SK-N-SH (cell line): ENCODE measurements at regions not wholly inside any gene's neighbourhood (a gene's known extent, or its start where the extent isn't known, plus 50 kb on each side); places are given as distances from the start of the nearest gene placed in this dataset.

Experiments
- CTCF ChIA-PET: fragments of 300-600, 350-600 bp; formaldehyde crosslinking; extraction: SDS; loops from one replicate; lab custom pipeline; 2021; lab: Yijun Ruan, JAX
- POLR2A ChIA-PET: fragments of 350-600 bp; sonication (Branson Sonifier 250); formaldehyde crosslinking; extraction: SDS; loops from one replicate; lab custom pipeline; 2020; ENCODE audit warnings: antibody characterized with exemption, inconsistent platforms; lab: Yijun Ruan, JAX
- DNase-seq: peaks from one replicate; pipeline ENCODE4 v3.0.0; 2012
- H2AFZ ChIP-seq: fragments of 200-600 bp; sonication (generic); 2 replicates; pipeline ENCODE4 v1.8.1; 2016; ENCODE audit warnings: antibody characterized with exemption, mild to moderate bottlenecking, low read depth
- H3F3A ChIP-seq: fragments of 200-600 bp; sonication (generic); replicated peaks from 2 replicates; pipeline ENCODE3; 2016; ENCODE audit warnings: antibody characterized with exemption, mild to moderate bottlenecking; ENCODE audit not compliant: insufficient read depth
- H3K27ac ChIP-seq, 2 experiments: fragments of 200-500 bp in 1 of 2; fragments of 200-600 bp in 1 of 2; sonication (Bioruptor generic) in 1 of 2; sonication (generic), shearing (Covaris generic) in 1 of 2; 2 replicates each; pipeline versions ENCODE4 v1.5.1 to v1.6.1; 2014 to 2016; ENCODE audit warnings: low read depth in 2 of 2, inconsistent platforms in 1 of 2, low read length in 1 of 2, mild to moderate bottlenecking in 1 of 2, mixed read lengths in 1 of 2
- H3K27me3 ChIP-seq: fragments of 200-600 bp; sonication (generic), shearing (Covaris generic); 2 replicates; pipeline ENCODE4 v1.6.1; 2016; ENCODE audit warnings: mixed run types; ENCODE audit not compliant: insufficient read depth
- H3K36me3 ChIP-seq, 2 experiments: fragments of 200-500 bp in 1 of 2; fragments of 200-600 bp in 1 of 2; sonication (Bioruptor generic) in 1 of 2; sonication (generic) in 1 of 2; replicated peaks in 1 of 2; 2 replicates each; pipeline versions ENCODE3 to v1.5.1; 2014 to 2016; ENCODE audit warnings: low read length in 1 of 2, mild to moderate bottlenecking in 1 of 2; ENCODE audit not compliant: insufficient read depth in 2 of 2, control insufficient read depth in 1 of 2
- H3K4me1 ChIP-seq, 2 experiments: fragments of 200-500 bp in 1 of 2; fragments of 200-600 bp in 1 of 2; sonication (Bioruptor generic) in 1 of 2; sonication (generic), shearing (Covaris generic) in 1 of 2; 2 replicates each; pipeline versions ENCODE4 v1.5.1 to v1.6.1; 2014 to 2016; ENCODE audit warnings: low read depth in 1 of 2, low read length in 1 of 2, mixed run types in 1 of 2; ENCODE audit not compliant: insufficient read depth in 2 of 2, control insufficient read depth in 1 of 2
- H3K4me2 ChIP-seq: fragments of 200-600 bp; sonication (generic), shearing (Covaris generic); 2 replicates; pipeline ENCODE4 v1.6.1; 2017; ENCODE audit warnings: mixed run types
- H3K4me3 ChIP-seq, 2 experiments: fragments of 200-500 bp in 1 of 2; fragments of 200-600 bp in 1 of 2; sonication (Bioruptor generic) in 1 of 2; sonication (generic), shearing (Covaris generic) in 1 of 2; 2 replicates each; pipeline versions ENCODE4 v1.5.1 to v1.8.1; 2014 to 2016; ENCODE audit warnings: low read depth in 2 of 2, inconsistent platforms in 1 of 2, low read length in 1 of 2, mild to moderate bottlenecking in 1 of 2, mixed read lengths in 1 of 2, moderate library complexity in 1 of 2
- H3K79me2 ChIP-seq: fragments of 200-600 bp; sonication (generic); 2 replicates; pipeline ENCODE4 v1.8.1; 2017; ENCODE audit warnings: mild to moderate bottlenecking; ENCODE audit not compliant: insufficient read depth
- H3K9ac ChIP-seq: fragments of 200-600 bp; sonication (generic); 2 replicates; pipeline ENCODE4 v1.6.1; 2017; ENCODE audit warnings: mixed run types
- H3K9me2 ChIP-seq: fragments of 200-600 bp; sonication (generic); 2 replicates; pipeline ENCODE4 v1.6.1; 2017; ENCODE audit warnings: mixed run types
- H3K9me3 ChIP-seq: fragments of 200-600 bp; sonication (generic); 2 replicates; pipeline ENCODE4 v1.6.1; 2017; ENCODE audit warnings: mixed run types, mild to moderate bottlenecking, moderate library complexity
- H4K20me1 ChIP-seq: fragments of 200-600 bp; sonication (generic); 2 replicates; pipeline ENCODE4 v1.6.1; 2017; ENCODE audit warnings: mild to moderate bottlenecking, mixed run types; ENCODE audit not compliant: insufficient read depth
- ELF1 ChIP-seq: IDR thresholded peaks from 2 replicates; pipeline ENCODE4 v1.4.0; 2012
- EP300 ChIP-seq, 2 experiments: IDR thresholded peaks; 2 replicates each; pipeline versions ENCODE4 v1.4.0 to v1.6.1; 2012; ENCODE audit warnings: borderline replicate concordance in 1 of 2, low read depth in 1 of 2, low read length in 1 of 2
- FOXM1 ChIP-seq: IDR thresholded peaks from 2 replicates; pipeline ENCODE4 v1.4.0; 2012; ENCODE audit warnings: low read depth, mild to moderate bottlenecking
- GABPA ChIP-seq: IDR thresholded peaks from 2 replicates; pipeline ENCODE4 v1.4.0; 2012; ENCODE audit warnings: low read depth, mild to moderate bottlenecking
- NRF1 ChIP-seq: IDR thresholded peaks from 2 replicates; pipeline ENCODE4 v1.6.1; 2012; ENCODE audit warnings: low read depth, mild to moderate bottlenecking, low read length
- POLR2AphosphoS5 ChIP-seq: IDR thresholded peaks from 2 replicates; pipeline ENCODE4 v1.6.1; 2012; ENCODE audit warnings: low read depth, low read length
- RAD21 ChIP-seq: IDR thresholded peaks from 2 replicates; pipeline ENCODE4 v1.6.1; 2012; ENCODE audit warnings: mild to moderate bottlenecking, low read length
- REST ChIP-seq: IDR thresholded peaks from 2 replicates; pipeline ENCODE4 v1.6.1; 2012; ENCODE audit warnings: mild to moderate bottlenecking, low read depth, low read length, moderate library complexity
- RXRA ChIP-seq: IDR thresholded peaks from 2 replicates; pipeline ENCODE4 v1.4.0; 2012; ENCODE audit warnings: low read depth, mild to moderate bottlenecking, borderline replicate concordance
- TCF12 ChIP-seq: IDR thresholded peaks from 2 replicates; pipeline ENCODE4 v1.4.0; 2012
- YY1 ChIP-seq: IDR thresholded peaks from 2 replicates; pipeline ENCODE4 v1.4.0; 2012; ENCODE audit warnings: low read depth, mild to moderate bottlenecking
- WGBS: methylation state at CpG from one replicate; pipeline ENCODE4 v1.1.6; 2017; ENCODE audit warnings: low lambda C conversion rate; 5-methylcytosine and 5-hydroxymethylcytosine counted together
- TF ChIP-seq, protein P1 (sequence below): IDR thresholded peaks from 2 replicates; pipeline ENCODE4 v1.4.0; 2012; ENCODE audit warnings: low read depth, borderline replicate concordance

DNA sequence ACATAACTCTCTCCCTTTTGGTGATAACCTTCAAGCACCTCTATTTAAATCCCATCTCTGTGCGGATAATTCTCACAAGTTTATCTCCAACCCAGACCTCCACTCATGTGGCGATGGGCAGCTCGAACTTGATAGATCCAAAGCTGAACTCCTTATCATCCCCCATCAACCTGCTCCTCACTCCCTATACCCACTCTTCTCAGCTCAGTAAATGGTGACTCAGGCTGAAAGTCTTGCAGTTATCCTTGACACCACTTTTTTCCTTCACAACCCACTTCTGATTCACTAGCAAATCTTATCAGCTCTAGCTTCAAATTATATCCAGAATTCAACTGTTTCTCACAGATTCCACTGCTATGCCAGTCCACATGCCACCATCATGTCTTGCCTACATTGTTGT lies 155.3 kb upstream of the STXBP5 start (continued):
- TF ChIP-seq ELF1 (no peak), RXRA (no peak)

- WGBS, result 93% methylated on average over 2 of the region's 2 CpGs
- CTCF ChIA-PET, result no interaction called here
- POLR2A ChIA-PET, result no interaction called here
Measured at GRCh38 chr6:147053311-147053921, 150.8 kb upstream of the STXBP5 start.

More at GRCh38 chr6:147053311-147053921, 150.8 kb upstream of the STXBP5 start:
- H2AFZ ChIP-seq, result no peak overlapping the region
- no peaks in the 10 kb centered on the region for H3F3A ChIP-seq
- no peak overlapping the region for H3K9ac ChIP-seq
- no peak for DNase-seq
- H3K4me3 ChIP-seq, result no peak overlapping the region
- H3K4me2 ChIP-seq, result no peak overlapping the region
- H3K36me3 ChIP-seq, result no peaks in the 10 kb centered on the region
- H3K79me2 ChIP-seq, result no peaks in the 10 kb centered on the region
- H3K4me1 ChIP-seq, result peaks cover 0 to 4% of the 10 kb centered on the region in 2 experiments; a peak in 2 of 4 replicates
- TF ChIP-seq YY1 (no peak), RAD21 (no peak), EP300 (IDR thresholded peaks at IDR 0.05; ENCODE audit: borderline replicate concordance in 1 of 2, low read depth in 1 of 2, low read length in 1 of 2) (no peak), REST (no peak), POLR2AphosphoS5 (no peak), NRF1 (no peak), TCF12 (no peak), FOXM1 (no peak), GABPA (no peak)
- TF ChIP-seq, protein P1, sequence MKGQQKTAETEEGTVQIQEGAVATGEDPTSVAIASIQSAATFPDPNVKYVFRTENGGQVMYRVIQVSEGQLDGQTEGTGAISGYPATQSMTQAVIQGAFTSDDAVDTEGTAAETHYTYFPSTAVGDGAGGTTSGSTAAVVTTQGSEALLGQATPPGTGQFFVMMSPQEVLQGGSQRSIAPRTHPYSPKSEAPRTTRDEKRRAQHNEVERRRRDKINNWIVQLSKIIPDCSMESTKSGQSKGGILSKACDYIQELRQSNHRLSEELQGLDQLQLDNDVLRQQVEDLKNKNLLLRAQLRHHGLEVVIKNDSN, result no peak
- H3K27ac ChIP-seq, result no peak overlapping the region
- no peaks in the 10 kb centered on the region for H4K20me1 ChIP-seq
- H3K27me3 ChIP-seq, result no peaks in the 10 kb centered on the region
- no peaks in the 10 kb centered on the region for H3K9me2 ChIP-seq
- H3K9me3 ChIP-seq, result no peaks in the 10 kb centered on the region
